HepG2 (cell line): ENCODE measurements at regions not wholly inside any gene's neighbourhood (a gene's known extent, or its start where the extent isn't known, plus 50 kb on each side); places are given as distances from the start of the nearest gene placed in this dataset.

Experiments
- ATAC-seq: fragments of 200-7000 bp; cut with Tn5 transposase; 3 replicates; pipeline ENCODE4 v1.9.1; 2020; ENCODE audit warnings: mild to moderate bottlenecking, moderate library complexity
- BruUV-seq: library from RNA; stranded (reverse); fragments of 400-500 nt; replicated peaks from 2 replicates; lab custom pipeline; 2021; lab: Mats Ljungman, UMichigan
- CTCF ChIA-PET: fragments of 300-600 bp; formaldehyde crosslinking; extraction: SDS; loops from one replicate; lab custom pipeline; 2021; ENCODE audit warnings: low total read pairs, inconsistent platforms, low intra/inter-chr PET ratio; lab: Yijun Ruan, JAX
- POLR2A ChIA-PET: fragments of 350-600 bp; sonication (Branson Sonifier 250); formaldehyde crosslinking; loops from one replicate; lab custom pipeline; 2020; ENCODE audit warnings: antibody characterized with exemption, inconsistent platforms; lab: Yijun Ruan, JAX
- DNase-seq: peaks from one replicate; pipeline ENCODE4 v3.0.0-alpha.2; 2015; ENCODE audit warnings: low spot score
- FAIRE-seq: peaks from 3 replicates; lab custom pipeline; 2011; peaks lifted over from hg19 to GRCh38; lab: Jason Lieb, UNC
- H2AFZ ChIP-seq: one replicate; pipeline ENCODE4 v1.6.1; 2011; ENCODE audit warnings: low read length, inconsistent platforms
- H3K27ac ChIP-seq: fragments of 300-600 bp; 3 replicates; pipeline ENCODE4 v1.8.0; 2011; ENCODE audit warnings: mixed run types, mild to moderate bottlenecking, mixed read lengths, low read length, inconsistent platforms; ENCODE audit not compliant: insufficient read depth; ENCODE audit errors: extremely low read length
- H3K27me3 ChIP-seq, 2 experiments: fragments of 200-600 bp in 1 of 2; 2 replicates in 1 of 2; 3 replicates in 1 of 2; pipeline versions ENCODE4 v1.6.0 to v1.8.0; 2011; ENCODE audit warnings: low read length in 2 of 2, mild to moderate bottlenecking in 2 of 2, moderate library complexity in 2 of 2, inconsistent platforms in 1 of 2; ENCODE audit not compliant: insufficient read depth in 2 of 2, control insufficient read depth in 1 of 2
- H3K36me3 ChIP-seq, 2 experiments: fragments of 200-600 bp in 1 of 2; replicated peaks in 1 of 2; 2 replicates in 1 of 2; 3 replicates in 1 of 2; pipeline versions ENCODE4 v1.5.1 to v1.8.0; 2011; ENCODE audit warnings: low read length in 2 of 2, inconsistent platforms in 1 of 2; ENCODE audit not compliant: insufficient read depth in 2 of 2, control insufficient read depth in 1 of 2
- H3K4me1 ChIP-seq: 2 replicates; pipeline ENCODE4 v1.5.1; 2012; ENCODE audit warnings: low read length, inconsistent platforms; ENCODE audit not compliant: insufficient read depth
- H3K4me2 ChIP-seq: 2 replicates; pipeline ENCODE4 v1.6.0; 2011; ENCODE audit warnings: low read depth, low read length, inconsistent platforms
- H3K4me3 ChIP-seq, 3 experiments: fragments of 200-600 bp in 1 of 3; sonication (generic), shearing (Covaris generic) in 1 of 3; replicated peaks in 1 of 3; 2 replicates each; pipeline ENCODE4 v1.5.1; 2011 to 2016; ENCODE audit warnings: low read length in 3 of 3, inconsistent platforms in 2 of 3, low read depth in 2 of 3, mild to moderate bottlenecking in 2 of 3, control low read depth in 1 of 3, mixed read lengths in 1 of 3; ENCODE audit not compliant: insufficient read depth in 1 of 3
- H3K79me2 ChIP-seq: one replicate; pipeline ENCODE4 v1.6.1; 2011; ENCODE audit warnings: low read length, inconsistent platforms; ENCODE audit not compliant: insufficient read depth
- H3K9ac ChIP-seq: 2 replicates; pipeline ENCODE4 v1.6.0; 2011; ENCODE audit warnings: mild to moderate bottlenecking, low read depth, low read length, inconsistent platforms; ENCODE audit not compliant: insufficient read depth
- H3K9me3 ChIP-seq: 2 replicates; pipeline ENCODE4 v1.5.1; 2012; ENCODE audit warnings: mild to moderate bottlenecking, low read length
- H4K20me1 ChIP-seq: 2 replicates; pipeline ENCODE4 v1.6.0; 2011; ENCODE audit warnings: inconsistent platforms, mild to moderate bottlenecking, low read length, moderate library complexity; ENCODE audit not compliant: insufficient read depth
- AGO1 ChIP-seq: fragments of 200-400 bp; formaldehyde crosslinking; IDR thresholded peaks from 2 replicates; pipeline ENCODE4 v1.6.1; 2017; ENCODE audit warnings: mild to moderate bottlenecking, low read depth, low read length, moderate library complexity; ENCODE audit not compliant: poor library complexity, severe bottlenecking
- FOXM1 ChIP-seq: sonication (generic); formaldehyde crosslinking; IDR thresholded peaks from 2 replicates; pipeline ENCODE4 v1.5.0; 2020; ENCODE audit warnings: missing genetic modification reagents
- HDAC6 ChIP-seq: fragments of 200-600 bp; sonication (generic); IDR thresholded peaks from 2 replicates; pipeline ENCODE4 v1.7.0; 2017; ENCODE audit warnings: mild to moderate bottlenecking, antibody characterized with exemption, low read length, low read depth
- KDM6A ChIP-seq: IDR thresholded peaks from 2 replicates; pipeline ENCODE4 v1.6.1; 2016; ENCODE audit warnings: low read depth
- NONO ChIP-seq, 2 experiments: fragments of 450-650 bp in 1 of 2; sonication (generic) in 1 of 2; formaldehyde crosslinking in 1 of 2; IDR thresholded peaks in 1 of 2; conservative IDR thresholded peaks in 1 of 2; 2 replicates each; pipeline versions ENCODE4 v1.6.1 to v1.8.0; 2017 to 2022; ENCODE audit warnings: mild to moderate bottlenecking in 1 of 2, missing genetic modification reagents in 1 of 2, moderate library complexity in 1 of 2
- RBAK ChIP-seq: sonication (generic); formaldehyde crosslinking; IDR thresholded peaks from 2 replicates; pipeline ENCODE4 v1.5.1; 2020; ENCODE audit warnings: mild to moderate bottlenecking, missing genetic modification reagents
- RBM22 ChIP-seq: fragments of 200-400 bp; formaldehyde crosslinking; optimal IDR thresholded peaks from 2 replicates; pipeline ENCODE3; 2017; ENCODE audit warnings: mild to moderate bottlenecking, low read length, moderate library complexity
- RFX1 ChIP-seq: fragments of 450-650 bp; IDR thresholded peaks from 2 replicates; pipeline ENCODE4 v1.6.1; 2017
- SMAD3 ChIP-seq: sonication (generic); formaldehyde crosslinking; IDR thresholded peaks from 2 replicates; pipeline ENCODE4 v1.4.0; 2020; ENCODE audit warnings: missing genetic modification reagents
- THAP9 ChIP-seq: sonication (generic); formaldehyde crosslinking; IDR thresholded peaks from 2 replicates; pipeline ENCODE4; 2020; ENCODE audit warnings: missing genetic modification reagents, mild to moderate bottlenecking, borderline replicate concordance
- TOE1 ChIP-seq: sonication (generic); formaldehyde crosslinking; IDR thresholded peaks from 2 replicates; pipeline ENCODE4 v1.4.0; 2020; ENCODE audit warnings: mild to moderate bottlenecking, missing genetic modification reagents
- YEATS4 ChIP-seq: sonication (generic); formaldehyde crosslinking; IDR thresholded peaks from 2 replicates; pipeline ENCODE4 v1.4.0; 2020; ENCODE audit warnings: missing genetic modification reagents, borderline replicate concordance
- ZNF12 ChIP-seq: sonication (generic); formaldehyde crosslinking; IDR thresholded peaks from 2 replicates; pipeline ENCODE4 v1.5.0; 2020; ENCODE audit warnings: missing genetic modification reagents
- ZNF136 ChIP-seq: sonication (generic); formaldehyde crosslinking; IDR thresholded peaks from 2 replicates; pipeline ENCODE4 v1.8.1; 2022; ENCODE audit warnings: low read depth, mild to moderate bottlenecking, moderate library complexity, missing genetic modification reagents
- ZNF329 ChIP-seq: sonication (generic); formaldehyde crosslinking; IDR thresholded peaks from 2 replicates; pipeline ENCODE4 v1.9.0; 2021; ENCODE audit warnings: low read depth, mild to moderate bottlenecking, missing genetic modification reagents
- ZNF562 ChIP-seq: sonication (generic); formaldehyde crosslinking; IDR thresholded peaks from 2 replicates; pipeline ENCODE4 v1.8.0; 2022; ENCODE audit warnings: missing genetic modification reagents, borderline replicate concordance
- ZNF652 ChIP-seq: IDR thresholded peaks from 2 replicates; pipeline ENCODE4 v1.6.1; 2016; ENCODE audit warnings: low read depth, borderline replicate concordance
- ZNF800 ChIP-seq: sonication (generic); formaldehyde crosslinking; IDR thresholded peaks from 2 replicates; pipeline ENCODE4 v1.4.0; 2020; ENCODE audit warnings: missing genetic modification reagents
- ZSCAN30 ChIP-seq: sonication (generic); formaldehyde crosslinking; IDR thresholded peaks from 2 replicates; pipeline ENCODE4 v1.5.0; 2020; ENCODE audit warnings: mild to moderate bottlenecking, missing genetic modification reagents
- ZSCAN9 ChIP-seq: IDR thresholded peaks from 2 replicates; pipeline ENCODE4 v1.6.1; 2016; ENCODE audit warnings: borderline replicate concordance
- WGBS: methylation state at CpG from one replicate; pipeline ENCODE4 v1.1.6; 2017; ENCODE audit warnings: low lambda C conversion rate; 5-methylcytosine and 5-hydroxymethylcytosine counted together
- in situ Hi-C: cut with HindIII; loops from 2 replicates; pipeline ENCODE4 v1.10.0; 2017; ENCODE audit warnings: low pct_unique_long_range_greater_than_20kb; ENCODE audit not compliant: extremely low pct_ligation_motif_present
- intact Hi-C: fragments of 100-400 bp; cut with micrococcal nuclease; formaldehyde crosslinking; loops from one replicate; pipeline ENCODE4 v1.10.0; 2022; ENCODE audit not compliant: unreplicated experiment

- no peak for DNase-seq
- POLR2A ChIA-PET, result no interaction called here
- Histone ChIP-seq H3K36me3 (no peaks in the 10 kb centered on the region), H3K27ac (no peak overlapping the region), H3K4me2 (no peak overlapping the region), H3K79me2 (no peaks in the 10 kb centered on the region), H3K4me1 (no peaks in the 10 kb centered on the region), H2AFZ (no peak overlapping the region), H4K20me1 (no peaks in the 10 kb centered on the region), H3K9me3 (no peaks in the 10 kb centered on the region), H3K9ac (no peak overlapping the region), H3K4me3 (no peak overlapping the region), H3K27me3 (no peaks in the 10 kb centered on the region)
- BruUV-seq, result no TSS peak
- no peak for ATAC-seq
- CTCF ChIA-PET, result no interaction called here
- intact Hi-C loops, result no loop called here
- in situ Hi-C loops, result loop anchor here (10.0 to 25.0 kb wide), 2 partner anchors 1044 to 1367 kb away; no protein-coding TSS in a partner anchor
- 25% methylated on average over 4 of the region's 4 CpGs for WGBS
- TF ChIP-seq THAP9 (CRISPR knock-in tag) (no peak), AGO1 (no peak), RBM22 (no peak), ZNF329 (no peak), RBAK (CRISPR knock-in tag) (no peak), SMAD3 (CRISPR knock-in tag) (no peak), FOXM1 (CRISPR knock-in tag) (no peak), YEATS4 (CRISPR knock-in tag) (no peak), KDM6A (CRISPR knock-in tag) (no peak), ZNF136 (no peak), ZNF800 (no peak), ZNF12 (CRISPR knock-in tag) (no peak), ZSCAN9 (CRISPR knock-in tag) (no peak), NONO (IDR thresholded peaks at IDR 0.05) (no peak), NONO (CRISPR knock-in tag; conservative IDR thresholded peaks at IDR 0.05) (no peak), RFX1 (no peak), ZSCAN30 (no peak), HDAC6 (no peak), ZNF652 (CRISPR knock-in tag) (no peak), TOE1 (no peak), ZNF562 (no peak)
- TF ChIP-seq, all 625 proteins: peak for 0
- FAIRE-seq, result no peak
These were observed 338.2 kb downstream of the SOX4 start for GRCh38 chr6:21931641-21932335.
